T1000 (cell line): ENCODE measurements at regions not wholly inside any gene's neighbourhood (a gene's known extent, or its start where the extent isn't known, plus 50 kb on each side); places are given as distances from the start of the nearest gene placed in this dataset.

Experiments used
- DNase-seq: peaks from one replicate; lab custom pipeline; 2025; ENCODE audit warnings: mixed read lengths; lab: John Stamatoyannopoulos, UW

DNA sequence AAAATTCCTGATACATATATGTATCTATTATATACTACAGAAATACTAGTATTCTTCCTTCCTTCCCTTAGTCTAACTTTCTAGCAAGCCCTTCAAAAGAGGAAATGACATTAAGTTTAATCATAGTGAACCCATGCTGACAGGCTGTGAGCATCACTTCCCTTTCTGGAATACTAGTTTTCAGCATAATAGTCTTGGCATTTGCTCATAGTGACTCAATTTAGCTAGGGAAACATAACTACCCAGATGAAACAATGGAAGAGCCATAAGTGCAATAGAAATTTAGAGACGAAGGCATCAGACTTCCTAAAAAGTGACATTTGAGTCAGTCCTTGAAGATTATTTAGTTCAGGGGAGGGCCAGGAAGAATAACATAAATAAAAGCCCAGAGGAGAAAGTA, 184.5 kb upstream of the CRY1 start:
- DNase-seq, result no peak

DNA sequence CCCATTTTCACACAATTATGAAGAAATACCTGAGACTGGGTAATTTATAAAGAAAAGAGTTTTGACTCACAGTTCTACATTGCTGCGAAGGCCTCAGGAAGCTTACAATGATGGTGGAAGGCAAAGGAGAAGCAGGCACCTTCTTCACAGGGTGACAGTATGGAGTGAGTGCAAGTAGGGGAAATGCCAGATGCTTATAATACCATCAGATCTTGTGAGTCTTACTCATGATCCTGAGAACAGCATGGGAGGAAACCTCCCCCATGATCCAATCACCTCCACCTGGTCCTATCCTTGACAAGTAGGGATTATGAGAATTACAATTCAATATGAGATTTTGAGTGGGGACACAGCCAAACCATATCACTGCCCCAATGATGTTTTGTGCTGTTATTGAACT, 189.3 kb upstream of the CRY1 start:
- DNase-seq, result no peak

DNA sequence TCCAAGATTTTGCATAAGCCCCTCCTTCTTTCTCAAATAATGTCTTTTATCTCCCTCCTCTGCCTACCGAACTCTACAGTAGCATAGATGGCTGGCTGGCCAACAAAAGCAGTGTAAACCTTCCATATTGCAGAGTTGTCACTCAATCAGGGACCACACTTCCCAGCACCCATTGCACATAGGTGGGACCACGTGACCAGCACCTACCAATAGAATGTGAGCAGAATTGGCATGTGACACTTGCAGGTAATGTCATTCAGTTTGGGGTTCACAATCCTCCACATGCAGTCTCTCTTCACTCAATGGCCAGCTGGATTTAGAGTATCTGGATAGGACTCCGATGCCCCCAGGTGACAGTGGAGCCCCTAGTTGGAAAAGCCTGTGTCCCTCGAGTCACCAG, 190.3 kb upstream of the CRY1 start:
- DNase-seq, result no peak

DNA sequence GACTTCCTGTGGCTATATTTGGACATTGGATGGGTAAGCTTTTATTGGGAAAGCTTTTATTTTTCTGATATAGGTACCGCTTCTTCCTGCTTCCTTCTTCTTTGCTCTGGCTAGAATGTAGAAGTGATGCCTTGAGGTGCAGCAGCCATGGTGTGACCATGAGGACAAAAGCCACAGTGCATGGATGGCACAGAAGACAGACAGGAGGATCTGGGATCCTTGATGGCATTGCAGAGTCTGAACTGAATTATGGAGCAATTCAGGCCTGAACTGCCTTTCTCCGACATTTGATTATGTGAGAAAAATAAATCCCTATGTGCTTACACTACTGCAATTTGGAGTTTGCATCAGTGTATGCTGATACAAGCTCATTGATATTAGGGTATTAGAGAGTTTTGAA, 191.3 kb upstream of the CRY1 start:
- DNase-seq, result no peak

DNA sequence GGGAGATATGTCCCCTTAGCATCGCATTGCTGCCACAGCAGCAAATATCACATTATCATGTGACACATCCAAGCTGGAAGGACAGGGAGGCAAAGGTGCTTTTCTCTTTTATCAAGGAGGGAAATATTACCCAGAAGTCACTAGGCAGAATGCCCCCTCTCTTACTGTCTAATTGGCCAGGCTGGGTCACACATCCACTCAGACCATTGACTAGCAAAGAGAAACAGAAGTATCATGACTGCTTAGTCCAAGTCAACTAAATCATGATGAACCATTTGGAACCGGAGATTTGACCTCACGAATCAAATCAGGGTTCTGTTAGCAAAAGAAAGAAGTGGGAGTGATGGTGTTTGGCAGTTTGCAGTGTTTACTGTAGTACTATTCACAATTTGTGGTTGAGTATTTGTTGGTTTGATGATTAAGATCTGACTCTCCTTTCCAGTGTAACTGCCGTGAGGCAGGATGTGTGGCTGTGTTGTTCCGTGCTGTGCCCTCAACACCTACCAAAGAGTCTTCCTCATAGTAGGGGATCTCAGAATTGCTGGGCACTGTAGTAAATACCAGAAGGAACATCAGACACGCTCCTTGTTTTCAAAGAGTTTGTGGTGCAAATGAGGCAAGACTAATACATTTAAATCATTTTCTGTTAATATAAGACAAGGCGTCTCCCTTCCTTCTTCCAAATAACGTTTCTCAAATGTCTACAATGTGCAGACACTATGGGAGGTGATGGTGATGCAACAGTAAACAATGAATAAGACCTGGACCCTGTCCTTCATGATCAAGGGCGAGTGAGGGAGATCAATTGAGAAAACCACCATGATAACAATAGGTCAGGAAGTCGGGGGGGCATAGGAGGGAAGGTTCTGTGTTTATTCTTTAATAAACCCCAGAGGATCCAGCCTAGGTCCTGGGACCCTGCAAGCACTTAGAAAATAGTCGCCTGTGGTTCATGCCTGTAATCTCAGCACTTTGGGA, 194.4 kb upstream of the CRY1 start:
- DNase-seq, result no peak

DNA sequence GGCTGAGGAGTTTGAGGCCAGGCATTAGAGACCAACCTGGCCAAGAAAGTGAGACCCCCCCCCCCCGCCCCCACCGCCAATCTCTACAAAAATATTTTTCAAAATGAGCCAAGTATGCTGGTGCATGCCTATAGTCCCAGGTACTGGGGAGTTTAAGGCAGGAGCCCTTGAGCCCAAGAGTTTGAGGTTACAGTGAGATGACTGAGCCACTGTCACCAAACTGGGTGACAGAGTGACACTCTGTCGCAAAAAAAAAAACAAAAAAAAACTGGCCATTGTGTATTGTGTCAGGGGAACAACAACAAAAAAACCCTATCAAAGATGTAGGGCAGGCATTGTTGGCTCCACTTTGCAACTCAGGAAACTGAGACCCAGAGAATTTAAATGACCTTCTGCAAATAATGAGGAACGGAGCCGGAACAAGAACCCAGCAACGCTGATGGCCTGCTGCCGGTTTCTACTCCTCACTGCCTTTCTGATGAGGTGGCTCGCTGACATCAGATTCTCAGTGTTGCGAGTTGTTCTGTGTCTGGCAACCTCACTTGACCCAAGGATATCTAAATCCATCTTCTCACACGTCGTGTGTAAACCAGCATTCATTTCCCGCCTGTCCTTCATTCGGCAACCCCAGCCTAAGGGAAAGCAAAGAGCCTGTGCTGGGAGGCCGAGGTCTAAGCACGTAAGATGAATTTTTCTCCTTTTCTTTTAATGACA, 195.2 kb upstream of the CRY1 start:
- DNase-seq, result no peak

DNA sequence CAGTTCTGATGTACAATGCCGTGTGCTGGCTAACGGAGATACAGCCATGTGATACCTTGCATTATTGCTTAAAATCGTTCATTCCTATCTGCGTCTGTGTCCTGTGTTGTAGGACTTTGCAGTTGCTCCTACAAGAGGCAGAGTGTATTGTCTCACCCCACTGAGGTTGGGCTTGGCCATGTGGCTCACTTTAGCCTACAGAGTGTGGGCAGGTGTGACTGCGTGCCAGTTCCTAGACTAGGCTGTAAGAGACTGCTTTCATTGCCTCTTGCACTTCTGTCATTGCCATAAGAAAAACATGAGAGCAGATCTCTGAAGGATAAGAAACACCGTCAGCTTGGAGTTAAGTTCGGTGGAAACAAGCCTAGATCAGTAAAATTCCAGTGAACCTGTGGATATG, 197.7 kb upstream of the CRY1 start:
- DNase-seq, result no peak

DNA sequence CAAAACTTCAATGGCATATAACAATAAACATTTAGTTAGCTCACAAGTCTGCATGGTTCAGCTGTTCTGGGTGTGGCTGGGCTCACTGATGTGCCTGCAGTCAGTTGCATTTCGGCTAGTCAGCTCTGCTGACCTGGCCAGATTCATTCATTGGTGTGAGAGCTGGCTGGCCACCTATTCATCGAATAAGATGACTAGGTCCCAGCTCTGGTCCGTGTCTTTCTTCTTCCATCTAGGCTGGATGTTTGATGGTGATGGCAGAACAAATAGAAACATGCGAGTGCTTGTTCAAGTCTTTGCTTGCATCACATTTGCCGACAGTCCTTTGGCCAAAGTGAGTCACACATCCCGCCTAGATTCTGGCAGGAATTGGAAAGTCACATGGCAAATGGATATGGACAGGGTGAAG, 203.3 kb upstream of the CRY1 start:
- DNase-seq, result no peak

DNA sequence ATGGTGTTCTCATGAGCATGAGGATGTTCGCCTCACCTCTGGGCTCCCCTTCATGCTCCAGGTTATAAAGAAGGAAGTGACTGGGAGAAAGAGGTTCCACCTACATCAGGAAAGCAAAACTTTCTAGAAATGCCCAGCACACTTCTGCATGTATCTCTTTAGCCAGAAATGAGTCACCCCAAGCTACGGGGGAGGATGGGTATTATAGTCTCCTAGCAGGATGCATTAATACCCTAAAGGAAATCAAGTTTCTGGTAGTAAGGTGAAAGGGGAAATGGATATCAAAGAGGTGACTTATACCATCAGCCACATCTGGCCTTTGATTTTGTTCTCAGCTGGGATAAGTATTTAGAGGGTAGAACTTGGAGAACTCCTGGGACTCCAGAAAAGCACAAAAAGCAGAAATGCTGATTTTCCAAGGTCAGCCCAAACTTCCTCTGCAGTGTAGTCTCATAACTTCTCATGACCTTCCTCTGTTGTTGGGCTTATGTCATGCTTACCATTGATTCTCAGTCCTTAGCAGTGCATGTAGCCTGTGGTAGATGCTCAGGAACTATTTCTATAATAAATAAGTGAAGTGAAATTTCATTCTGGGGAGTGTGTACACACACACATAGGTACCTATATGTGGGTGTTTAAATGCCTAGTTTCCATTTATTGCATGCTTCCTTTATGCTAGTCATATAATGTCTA, 209.4 kb upstream of the CRY1 start:
- DNase-seq, result no peak

DNA sequence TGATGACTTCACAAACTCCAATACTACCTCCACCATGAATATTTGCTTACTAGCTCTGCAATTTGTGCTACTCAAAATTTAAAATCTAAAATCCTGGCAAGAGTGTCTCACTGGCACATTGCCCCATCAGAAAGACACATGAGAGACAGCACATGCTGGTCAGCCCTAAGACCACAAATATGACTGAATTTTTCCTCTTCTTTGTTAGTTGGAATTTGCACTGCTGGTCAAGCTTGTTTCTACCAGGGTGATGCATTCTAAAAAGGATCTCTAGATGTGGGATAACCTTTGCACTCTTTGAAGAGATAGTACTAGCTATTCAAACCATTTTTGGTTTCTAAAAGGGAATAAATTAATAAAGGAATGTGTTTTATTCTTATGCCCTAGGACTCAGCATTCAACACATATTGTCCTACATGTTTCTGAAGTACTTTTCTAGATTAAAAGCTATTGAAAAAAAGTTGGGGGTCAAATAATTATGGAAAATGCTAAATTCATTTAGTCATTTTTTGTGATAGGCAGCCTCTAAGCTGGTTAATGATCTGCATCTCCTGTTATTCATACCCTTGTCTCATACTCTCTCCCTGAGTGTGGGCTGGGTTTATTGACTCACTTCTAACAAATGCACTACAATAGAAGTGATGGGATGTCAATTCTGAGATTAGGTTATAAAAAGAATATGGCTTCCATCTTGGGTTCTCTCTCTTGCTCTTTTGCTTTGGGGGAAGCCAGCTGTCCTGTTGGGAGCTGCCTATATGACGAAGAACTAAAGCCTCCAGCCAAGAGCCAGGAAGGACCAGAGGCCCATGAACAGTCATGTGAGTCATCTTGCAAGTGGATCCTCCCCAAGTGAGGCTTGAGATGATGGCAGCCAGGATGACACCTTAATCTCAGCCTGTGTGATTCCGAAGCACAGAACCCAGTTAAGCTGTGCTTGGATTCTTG, 211.5 kb upstream of the CRY1 start:
- no peak for DNase-seq

DNA sequence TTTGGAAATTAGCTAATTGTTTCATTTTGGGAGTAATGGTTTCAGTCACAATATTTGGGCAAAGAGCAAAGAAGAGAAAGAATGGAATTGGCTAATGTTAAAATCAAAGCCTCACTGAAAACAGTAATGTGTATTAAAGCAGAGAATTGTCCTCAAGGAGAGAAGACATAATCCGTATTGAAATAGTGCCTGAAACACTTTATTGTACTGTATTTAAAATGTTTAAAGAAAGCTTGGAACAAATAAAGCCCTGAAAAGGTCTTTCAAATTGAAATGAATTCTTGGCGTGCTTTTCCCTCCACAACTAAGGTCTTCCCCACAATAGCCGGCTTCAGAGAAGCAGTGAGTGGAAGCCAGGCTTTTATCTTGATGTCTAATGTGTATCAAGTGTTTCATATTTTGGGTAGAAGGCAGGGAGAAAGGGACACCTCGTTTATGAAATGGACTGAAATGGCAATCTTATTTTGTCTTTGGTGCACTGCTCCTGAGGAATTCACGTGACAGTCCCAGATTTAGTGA, 212.9 kb upstream of the CRY1 start:
- no peak for DNase-seq

DNA sequence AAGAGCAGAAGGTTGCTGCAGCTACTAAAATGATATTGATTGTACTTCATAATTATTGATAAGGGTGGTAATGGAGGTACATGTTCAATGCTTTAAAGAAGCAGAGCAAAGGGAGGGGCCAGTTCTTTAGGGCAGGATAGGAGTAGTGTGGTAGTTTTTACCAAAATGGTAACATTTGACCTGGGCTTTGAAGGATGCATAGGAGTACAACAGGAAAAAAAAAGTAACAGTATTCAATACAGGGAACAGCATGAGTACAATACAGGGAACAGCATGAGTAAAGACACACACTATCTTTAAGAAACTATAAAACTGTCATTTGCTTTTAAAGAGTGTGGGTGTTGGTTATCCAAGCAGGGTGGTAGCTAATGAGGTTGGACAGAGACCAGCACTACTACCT, 215.0 kb upstream of the CRY1 start:
- no peak for DNase-seq

DNA sequence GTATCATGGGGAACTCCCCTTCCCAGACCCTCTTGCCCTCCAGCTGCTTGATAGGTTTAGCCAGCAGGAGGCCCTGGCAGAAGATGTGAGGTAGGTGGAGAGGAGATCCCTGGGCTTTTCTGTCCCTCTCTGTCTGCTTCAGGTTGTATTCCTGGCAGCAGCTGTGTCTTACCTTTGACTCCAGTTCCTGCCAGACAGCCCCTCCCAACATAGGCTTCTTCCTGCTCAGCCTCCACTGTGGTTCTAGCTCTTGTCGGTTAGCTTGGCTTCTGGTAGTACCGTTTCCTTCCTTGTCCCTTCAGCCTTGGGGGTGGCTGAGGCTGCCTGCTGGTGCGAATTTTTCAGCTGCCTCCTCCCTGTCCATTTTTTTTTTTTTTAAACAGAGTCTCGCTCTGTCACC, 215.7 kb upstream of the CRY1 start:
- no peak for DNase-seq

DNA sequence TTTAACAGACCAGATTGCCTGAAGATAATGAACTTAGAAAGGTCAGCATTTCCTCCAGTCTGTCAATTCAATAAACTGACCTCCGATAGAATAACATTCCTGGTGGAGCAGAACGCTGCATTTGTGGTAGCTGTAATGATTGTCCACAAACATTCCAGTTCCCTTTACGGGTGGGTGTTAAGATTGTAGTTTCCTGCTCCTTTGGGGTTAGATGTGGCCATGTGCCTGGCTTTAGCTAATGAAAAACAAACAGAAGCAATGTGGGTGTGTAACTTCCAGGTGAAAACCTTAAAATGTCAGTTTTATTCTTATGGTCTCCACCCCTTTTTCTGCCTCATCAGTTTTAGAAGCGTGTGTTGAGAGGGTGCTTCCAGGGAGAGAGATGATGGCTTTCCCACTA, 217.3 kb upstream of the CRY1 start:
- DNase-seq, result no peak

DNA sequence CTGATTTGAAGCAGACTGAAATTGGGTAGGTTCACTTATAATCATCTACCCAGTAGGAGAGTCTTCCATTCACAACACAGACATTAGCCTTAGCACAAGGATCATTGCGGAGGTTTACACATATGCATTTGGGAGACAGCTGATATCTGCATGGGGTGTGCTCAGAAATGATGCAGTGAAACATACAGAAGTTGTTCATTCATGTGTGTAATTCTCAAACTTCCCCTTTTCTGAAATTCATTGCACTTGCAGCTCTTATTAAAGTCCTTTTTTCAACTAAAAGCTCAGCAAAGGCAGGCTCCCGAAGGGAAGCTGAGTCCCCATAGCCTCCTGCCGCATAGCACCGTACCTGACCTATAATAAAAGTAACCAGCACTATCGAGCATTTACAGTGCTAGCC, 218.3 kb upstream of the CRY1 start:
- DNase-seq, result no peak

DNA sequence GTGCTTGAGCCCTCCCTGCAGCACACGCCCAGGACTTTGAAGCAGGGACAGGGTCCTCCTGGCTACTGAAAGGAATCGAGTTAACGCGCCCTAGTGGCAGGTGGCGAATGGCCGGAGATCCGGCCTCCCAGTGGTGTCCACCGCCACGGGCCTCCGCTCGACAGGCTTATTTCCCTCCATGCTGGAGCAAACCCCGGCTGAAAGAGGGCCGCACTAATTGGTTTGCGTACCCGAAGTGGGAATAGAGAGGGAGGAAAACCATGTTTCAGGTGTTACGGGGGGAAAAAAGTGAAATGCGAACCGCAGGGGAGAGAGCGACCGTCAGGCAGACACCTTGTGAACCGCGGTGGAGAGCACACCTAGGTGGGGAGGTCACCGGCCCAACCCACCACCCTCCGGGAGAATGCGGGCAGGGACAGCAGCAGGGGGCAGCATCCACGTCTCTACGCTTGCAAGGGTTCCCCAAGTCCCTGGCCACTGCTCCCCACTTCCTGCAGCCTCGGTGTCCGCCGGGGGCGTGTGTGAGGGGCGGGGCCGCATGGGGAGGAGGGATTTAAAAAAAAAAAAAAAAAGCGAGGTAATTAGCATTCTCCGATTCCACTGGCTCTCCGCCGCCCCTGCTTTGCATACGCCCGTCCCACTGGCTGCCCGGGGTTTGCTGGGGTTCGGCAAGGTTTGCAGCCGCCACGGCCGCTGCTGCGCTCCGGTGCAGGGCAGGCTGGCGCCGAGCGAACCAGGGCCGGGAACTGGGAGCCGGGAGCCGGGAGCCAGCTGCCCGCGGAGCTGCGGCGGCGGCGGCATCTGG, 224.6 kb upstream of the CRY1 start:
- peak; percentile 72 for DNase-seq

DNA sequence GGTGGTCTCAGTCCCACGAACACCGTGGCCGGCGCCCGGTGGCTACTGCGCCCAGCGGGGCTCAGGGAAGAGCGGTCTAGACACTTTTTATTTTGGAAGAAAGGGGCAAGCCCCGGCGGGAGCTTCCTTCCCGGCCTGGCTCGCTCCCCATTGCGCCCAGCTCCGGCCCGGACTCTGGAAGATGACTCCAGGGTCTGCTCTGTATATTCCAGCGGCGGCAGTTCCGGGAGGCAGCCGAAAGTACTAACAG, 225.1 kb upstream of the CRY1 start:
- no peak for DNase-seq

DNA sequence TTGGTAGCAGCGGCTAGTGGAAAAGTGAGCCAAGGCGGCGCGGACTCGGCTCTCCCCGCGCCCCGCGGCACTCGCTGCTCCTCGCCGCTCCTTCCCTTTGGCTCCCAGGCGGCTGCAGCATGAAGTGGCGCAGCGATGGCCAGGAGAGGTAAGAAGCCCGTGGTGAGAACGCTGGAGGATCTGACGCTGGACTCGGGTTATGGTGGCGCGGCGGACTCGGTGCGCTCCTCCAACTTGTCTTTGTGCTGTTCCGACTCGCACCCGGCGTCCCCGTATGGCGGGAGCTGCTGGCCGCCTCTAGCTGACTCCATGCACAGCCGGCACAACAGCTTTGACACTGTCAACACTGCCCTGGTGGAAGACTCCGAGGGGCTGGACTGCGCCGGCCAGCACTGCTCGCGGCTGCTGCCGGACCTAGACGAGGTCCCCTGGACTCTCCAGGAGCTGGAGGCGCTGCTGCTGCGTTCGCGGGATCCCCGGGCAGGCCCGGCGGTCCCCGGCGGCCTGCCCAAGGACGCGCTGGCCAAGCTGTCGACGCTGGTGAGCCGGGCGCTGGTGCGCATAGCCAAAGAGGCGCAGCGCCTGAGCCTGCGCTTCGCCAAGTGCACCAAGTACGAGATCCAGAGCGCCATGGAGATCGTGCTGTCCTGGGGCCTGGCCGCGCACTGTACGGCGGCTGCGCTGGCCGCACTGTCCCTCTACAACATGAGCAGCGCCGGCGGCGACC, 225.6 kb upstream of the CRY1 start:
- no peak for DNase-seq

DNA sequence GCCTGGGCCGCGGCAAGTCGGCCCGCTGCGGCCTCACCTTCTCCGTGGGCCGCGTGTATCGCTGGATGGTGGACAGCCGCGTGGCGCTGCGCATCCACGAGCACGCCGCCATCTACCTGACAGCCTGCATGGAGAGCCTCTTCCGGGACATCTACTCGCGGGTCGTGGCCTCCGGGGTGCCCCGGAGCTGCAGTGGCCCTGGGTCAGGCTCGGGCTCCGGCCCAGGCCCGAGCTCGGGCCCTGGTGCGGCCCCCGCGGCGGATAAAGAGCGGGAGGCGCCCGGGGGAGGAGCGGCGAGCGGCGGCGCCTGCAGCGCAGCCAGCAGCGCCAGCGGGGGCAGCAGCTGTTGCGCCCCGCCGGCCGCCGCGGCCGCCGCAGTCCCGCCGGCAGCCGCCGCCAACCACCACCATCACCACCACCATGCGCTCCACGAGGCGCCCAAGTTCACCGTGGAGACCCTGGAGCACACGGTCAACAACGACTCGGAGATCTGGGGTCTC, 226.2 kb upstream of the CRY1 start:
- DNase-seq, result no peak
